Right lobe of liver (tissue), 6 donors: ENCODE measurements at regions not wholly inside any gene's neighbourhood (a gene's known extent, or its start where the extent isn't known, plus 50 kb on each side); places are given as distances from the start of the nearest gene placed in this dataset.

ENCODE experiments used
- ATAC-seq, 4 donors: fragments of 200-7000 bp; cut with Tn5 transposase; one replicate each; pipeline ENCODE4 v1.9.1; 2020; ENCODE audit warnings: mild to moderate bottlenecking in 4 of 4, moderate library complexity in 4 of 4
- DNase-seq, 3 donors: peaks; one replicate each; pipeline ENCODE4 v3.0.0-alpha.2; 2020
- H3K27ac ChIP-seq, 3 donors: fragments of 200-600 bp; one replicate each; pipeline ENCODE4 v1.8.0; 2022
- H3K27me3 ChIP-seq, 2 donors: fragments of 200-600 bp; one replicate each; pipeline ENCODE4 v1.8.0; 2022
- H3K36me3 ChIP-seq, 4 donors: fragments of 200-600 bp; sonication (generic) in 1 of 4; one replicate each; pipeline versions ENCODE4 v1.5.1 to v1.8.0; 2017 to 2022; ENCODE audit warnings: control low read depth in 1 of 4
- H3K4me1 ChIP-seq, 4 donors: fragments of 200-600 bp; sonication (generic) in 1 of 4; one replicate each; pipeline versions ENCODE4 v1.5.1 to v1.8.0; 2017 to 2022; ENCODE audit warnings: control low read depth in 1 of 4
- H3K4me3 ChIP-seq, 3 donors: fragments of 200-600 bp; one replicate each; pipeline ENCODE4 v1.8.0; 2022
- H3K9me3 ChIP-seq, 4 donors: fragments of 200-600 bp; sonication (generic) in 1 of 4; one replicate each; pipeline versions ENCODE4 v1.5.1 to v1.8.0; 2017 to 2022; ENCODE audit warnings: control low read depth in 1 of 4
- POLR2A ChIP-seq: fragments of 450-650 bp; IDR thresholded peaks from one replicate; pipeline ENCODE4 v1.6.1; 2017; ENCODE audit warnings: antibody characterized with exemption, mild to moderate bottlenecking
- WGBS: methylation state at CpG from one replicate; pipeline ENCODE4 v1.1.6; 2018; ENCODE audit warnings: low coverage, low lambda C conversion rate; ENCODE audit not compliant: insufficient coverage; ENCODE audit errors: missing lambda C conversion rate; 5-methylcytosine and 5-hydroxymethylcytosine counted together
- intact Hi-C, 2 donors: fragments of 100-400 bp; cut with DNase I; formaldehyde crosslinking; loops; one replicate each; pipeline versions ENCODE4 v1.11.2 to v1.14.1; 2022
- small RNA-seq, 2 experiments: library from RNA; depleted of rRNA; stranded (forward); fragments of <200 nt; gene quantifications; one replicate each; pipeline ENCODE3, GENCODE V24; 2016
- TF ChIP-seq, protein P1 (sequence below), 4 donors: fragments of 200-600 bp in 3 of 4; fragments of 450-650 bp in 1 of 4; IDR thresholded peaks; one replicate each; pipeline versions ENCODE4 v1.5.1 to v1.8.0; 2016 to 2022; ENCODE audit warnings: antibody characterized with exemption in 4 of 4, mild to moderate bottlenecking in 2 of 4
- donor health status: DM: no; HTN: yes; CAD: no.
- donor health status: DM: no; HTN: no; CAD: no.
- donor health status: DM: no; HTN: no; CAD: no.
- donor health status: DM: no; HTN: yes; CAD: no.
- donor health status: DM: no; HTN: yes; CAD: no.

GRCh38 chrX:76109654-76110053 lies 63.2 kb upstream of the PBDC1 start:
- ATAC-seq (no peak), DNase-seq (no peak)
- Histone ChIP-seq H3K36me3 (no peaks in the 10 kb centered on the region), H3K9me3 (no peaks in the 10 kb centered on the region), H3K27me3 (peaks cover 0 to 13% of the 10 kb centered on the region in 2 donors), H3K27ac (no peak overlapping the region), H3K4me1 (no peaks in the 10 kb centered on the region), H3K4me3 (no peak overlapping the region)
- TF ChIP-seq, protein P1, sequence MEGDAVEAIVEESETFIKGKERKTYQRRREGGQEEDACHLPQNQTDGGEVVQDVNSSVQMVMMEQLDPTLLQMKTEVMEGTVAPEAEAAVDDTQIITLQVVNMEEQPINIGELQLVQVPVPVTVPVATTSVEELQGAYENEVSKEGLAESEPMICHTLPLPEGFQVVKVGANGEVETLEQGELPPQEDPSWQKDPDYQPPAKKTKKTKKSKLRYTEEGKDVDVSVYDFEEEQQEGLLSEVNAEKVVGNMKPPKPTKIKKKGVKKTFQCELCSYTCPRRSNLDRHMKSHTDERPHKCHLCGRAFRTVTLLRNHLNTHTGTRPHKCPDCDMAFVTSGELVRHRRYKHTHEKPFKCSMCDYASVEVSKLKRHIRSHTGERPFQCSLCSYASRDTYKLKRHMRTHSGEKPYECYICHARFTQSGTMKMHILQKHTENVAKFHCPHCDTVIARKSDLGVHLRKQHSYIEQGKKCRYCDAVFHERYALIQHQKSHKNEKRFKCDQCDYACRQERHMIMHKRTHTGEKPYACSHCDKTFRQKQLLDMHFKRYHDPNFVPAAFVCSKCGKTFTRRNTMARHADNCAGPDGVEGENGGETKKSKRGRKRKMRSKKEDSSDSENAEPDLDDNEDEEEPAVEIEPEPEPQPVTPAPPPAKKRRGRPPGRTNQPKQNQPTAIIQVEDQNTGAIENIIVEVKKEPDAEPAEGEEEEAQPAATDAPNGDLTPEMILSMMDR (IDR thresholded peaks at IDR 0.05) = peak in 1 of 4 donors; percentile 14
- TF ChIP-seq POLR2A = no peak
- WGBS = 17% methylated on average over 4 of the region's 4 CpGs
- intact Hi-C loops = no loop called here

Small RNA genes in the stretch of these regions (small RNA-seq; reads per million reads assigned to genes)
- gene AL451105.1 = 0 reads per million in 2 experiments
